Epithelial cell of proximal tubule (primary cell): ENCODE measurements at regions not wholly inside any gene's neighbourhood (a gene's known extent, or its start where the extent isn't known, plus 50 kb on each side); places are given as distances from the start of the nearest gene placed in this dataset.

Experiments used
- DNase-seq: peaks from one replicate; pipeline ENCODE4 v3.0.0-alpha.2; 2011; ENCODE audit warnings: low read depth
- H3K4me3 ChIP-seq: 2 replicates; pipeline ENCODE4 v1.5.1; 2011; ENCODE audit warnings: low read depth, mild to moderate bottlenecking, low read length
- TF ChIP-seq, protein P1 (sequence below): conservative IDR thresholded peaks from 2 replicates; pipeline ENCODE4 v1.5.1; 2012; ENCODE audit warnings: low read depth, mild to moderate bottlenecking, low read length

GRCh38 chr7:17611611-17612010, 313.2 kb downstream of the AHR start:
- no peak for DNase-seq
- TF ChIP-seq, protein P1, sequence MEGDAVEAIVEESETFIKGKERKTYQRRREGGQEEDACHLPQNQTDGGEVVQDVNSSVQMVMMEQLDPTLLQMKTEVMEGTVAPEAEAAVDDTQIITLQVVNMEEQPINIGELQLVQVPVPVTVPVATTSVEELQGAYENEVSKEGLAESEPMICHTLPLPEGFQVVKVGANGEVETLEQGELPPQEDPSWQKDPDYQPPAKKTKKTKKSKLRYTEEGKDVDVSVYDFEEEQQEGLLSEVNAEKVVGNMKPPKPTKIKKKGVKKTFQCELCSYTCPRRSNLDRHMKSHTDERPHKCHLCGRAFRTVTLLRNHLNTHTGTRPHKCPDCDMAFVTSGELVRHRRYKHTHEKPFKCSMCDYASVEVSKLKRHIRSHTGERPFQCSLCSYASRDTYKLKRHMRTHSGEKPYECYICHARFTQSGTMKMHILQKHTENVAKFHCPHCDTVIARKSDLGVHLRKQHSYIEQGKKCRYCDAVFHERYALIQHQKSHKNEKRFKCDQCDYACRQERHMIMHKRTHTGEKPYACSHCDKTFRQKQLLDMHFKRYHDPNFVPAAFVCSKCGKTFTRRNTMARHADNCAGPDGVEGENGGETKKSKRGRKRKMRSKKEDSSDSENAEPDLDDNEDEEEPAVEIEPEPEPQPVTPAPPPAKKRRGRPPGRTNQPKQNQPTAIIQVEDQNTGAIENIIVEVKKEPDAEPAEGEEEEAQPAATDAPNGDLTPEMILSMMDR = no peak
- no peak overlapping the region for H3K4me3 ChIP-seq

GRCh38 chr7:17613338-17614041, 315.0 kb downstream of the AHR start:
- no peak overlapping the region for H3K4me3 ChIP-seq
- TF ChIP-seq, protein P1 = no peak
- DNase-seq = no peak

DNA sequence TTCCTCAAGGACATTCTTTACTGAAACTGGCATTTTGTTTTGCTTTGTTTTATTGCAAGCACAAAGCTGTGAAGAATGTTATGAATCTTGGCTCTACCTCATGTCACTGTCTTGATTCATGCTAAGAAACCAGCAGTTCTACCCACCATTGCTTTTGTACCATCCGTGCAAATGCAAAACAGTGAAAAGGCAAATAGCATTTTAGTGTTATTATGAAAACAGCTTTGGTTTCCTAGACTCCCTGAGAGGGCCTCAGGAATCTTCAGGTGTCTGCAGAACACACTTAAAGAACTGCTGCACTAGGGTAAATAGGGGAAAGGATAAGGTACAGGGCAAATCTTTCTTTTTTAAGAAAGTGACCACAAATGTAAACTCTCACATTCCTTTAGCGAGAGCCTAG, 318.9 kb downstream of the AHR start:
- no peak overlapping the region for H3K4me3 ChIP-seq
- TF ChIP-seq, protein P1 = no peak
- DNase-seq = no peak

DNA sequence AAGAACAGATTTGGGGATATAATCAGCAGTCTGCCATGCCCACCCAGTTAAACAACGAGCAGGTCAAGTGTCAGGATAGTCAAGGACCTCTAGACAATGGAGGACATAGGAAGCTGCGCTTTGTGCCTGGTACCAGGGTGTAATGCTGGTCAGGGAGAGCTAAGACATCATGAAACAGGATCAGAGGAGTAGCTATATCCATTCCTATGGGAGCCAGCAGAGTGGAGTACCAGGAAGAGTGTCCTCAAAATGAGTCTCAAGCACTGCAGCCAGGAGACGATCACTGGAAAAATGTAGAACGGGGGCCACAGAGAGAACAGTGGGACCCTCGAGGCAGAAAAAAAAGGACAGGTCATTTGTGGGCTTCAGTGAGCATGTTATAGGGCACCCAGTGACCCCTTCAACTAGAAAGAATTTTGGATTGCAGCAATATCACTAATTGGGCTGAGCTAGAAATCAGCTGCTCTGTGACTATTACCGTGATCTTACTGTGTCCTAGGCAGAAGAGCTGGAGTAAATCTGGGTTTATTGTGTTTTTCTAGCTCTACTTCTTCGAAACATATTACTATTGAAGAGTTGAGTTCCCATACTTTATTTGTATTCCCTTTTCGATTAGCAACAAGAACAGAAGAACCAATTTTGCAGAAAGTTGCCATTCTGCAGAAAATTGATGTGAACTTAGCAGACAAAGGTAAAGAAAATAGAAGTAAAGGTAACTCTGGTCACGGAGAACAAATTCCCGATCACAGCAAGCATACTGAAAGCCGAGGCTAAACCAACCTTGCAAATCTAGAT, 319.6 kb downstream of the AHR start:
- H3K4me3 ChIP-seq = no peak overlapping the region
- no peak for DNase-seq
- TF ChIP-seq, protein P1 = no peak

GRCh38 chr7:17618652-17618974, 320.2 kb downstream of the AHR start:
- DNase-seq = no peak
- H3K4me3 ChIP-seq = no peak overlapping the region
- TF ChIP-seq, protein P1 = no peak

GRCh38 chr7:17619196-17619818, 320.9 kb downstream of the AHR start:
- no peak for DNase-seq
- TF ChIP-seq, protein P1 = no peak

DNA sequence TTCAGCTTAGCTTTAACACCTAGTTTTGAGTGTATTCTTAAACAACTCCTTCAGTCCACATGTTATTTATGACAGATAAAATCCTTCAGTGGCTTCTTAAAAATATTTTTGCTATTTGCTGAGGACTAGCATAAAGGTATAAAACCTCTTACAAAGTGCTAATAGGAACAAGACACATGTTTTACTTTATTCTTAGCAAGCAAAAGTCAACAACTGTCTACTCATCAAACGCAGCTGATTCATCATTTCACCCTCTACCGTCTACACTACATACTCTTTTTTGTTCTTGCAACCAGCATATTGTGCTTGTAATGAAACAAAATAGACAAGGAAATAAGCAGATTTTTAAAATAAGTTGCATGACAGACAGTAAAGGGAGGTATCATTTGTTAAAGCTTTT, 319.7 kb downstream of the SNX13 start:
- TF ChIP-seq, protein P1 = no peak
- DNase-seq = no peak
- no peak overlapping the region for H3K4me3 ChIP-seq

More at GRCh38 chr7:17619196-17619818, 320.9 kb downstream of the AHR start:
- H3K4me3 ChIP-seq = no peak overlapping the region
